ENCODE measurements at regions not wholly inside any gene's neighbourhood (a gene's known extent, or its start where the extent isn't known, plus 50 kb on each side); places are given as distances from the start of the nearest gene placed in this dataset.

DNA sequence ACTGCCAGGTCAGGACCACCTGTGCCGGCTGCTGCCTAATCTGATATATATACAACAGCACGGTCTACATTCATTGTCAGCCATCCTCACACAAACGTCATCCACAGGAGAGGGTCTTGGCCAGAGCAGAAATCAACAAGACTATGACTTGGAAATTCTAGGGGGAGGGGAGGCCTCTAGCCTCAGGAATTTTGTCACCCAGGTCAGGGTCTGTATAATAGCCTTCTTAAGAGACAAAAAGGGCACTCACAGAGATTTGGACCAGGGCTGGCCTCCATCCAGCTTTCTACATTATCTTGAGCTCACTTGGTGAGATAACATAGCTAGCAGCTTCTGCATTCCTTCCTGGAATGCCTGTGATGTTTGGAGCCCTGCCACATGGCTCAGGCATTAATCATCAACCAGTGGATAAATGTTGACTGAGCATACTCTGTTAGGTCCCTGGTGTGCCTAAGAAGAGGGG is 50.4 kb upstream of the CTIF start:
- H3K4me3 ChIP-seq (ENCODE audit: low read depth, poor library complexity, severe bottlenecking) = no peak overlapping the region
- 74 to 82% methylated on average over 3 of the region's 3 CpGs for WGBS, 2 donors
- intact Hi-C loops (cut with DNase I; ENCODE audit: low total_unique reads) = no loop called here
- TF ChIP-seq POLR2A (IDR thresholded peaks at IDR 0.05) = no peak
- no peak for TF ChIP-seq CTCF (IDR thresholded peaks at IDR 0.05)
- no peak for DNase-seq (ENCODE audit: low spot score in 2 of 2)

DNA sequence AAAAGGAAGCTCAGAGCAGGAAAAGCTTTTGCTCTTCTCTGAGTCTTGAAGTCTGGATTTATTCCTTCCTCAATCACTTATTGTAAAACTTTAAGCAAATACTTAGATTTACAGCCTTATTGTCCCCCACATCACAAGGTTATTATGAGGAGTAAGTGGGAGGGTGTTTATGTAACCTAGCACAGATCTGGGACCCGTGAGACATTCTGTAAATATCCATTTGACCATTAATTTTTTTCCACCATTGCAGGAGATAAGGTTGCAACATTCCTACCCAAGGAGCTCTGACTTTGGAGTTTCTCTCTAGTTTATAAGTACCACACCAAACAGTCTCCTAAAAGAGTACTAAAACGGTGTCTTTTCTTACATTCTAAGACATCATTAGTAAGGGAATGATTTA is 52.1 kb upstream of the CTIF start:
- intact Hi-C loops (cut with DNase I; ENCODE audit: low total_unique reads) = no loop called here
- H3K4me3 ChIP-seq (ENCODE audit: low read depth, poor library complexity, severe bottlenecking) = no peak overlapping the region
- no peak for DNase-seq (ENCODE audit: low spot score in 2 of 2)
- WGBS, 2 donors = 72 to 73% methylated on average over 2 of the region's 2 CpGs
- TF ChIP-seq CTCF (IDR thresholded peaks at IDR 0.05) (no peak), POLR2A (IDR thresholded peaks at IDR 0.05) (no peak)

DNA sequence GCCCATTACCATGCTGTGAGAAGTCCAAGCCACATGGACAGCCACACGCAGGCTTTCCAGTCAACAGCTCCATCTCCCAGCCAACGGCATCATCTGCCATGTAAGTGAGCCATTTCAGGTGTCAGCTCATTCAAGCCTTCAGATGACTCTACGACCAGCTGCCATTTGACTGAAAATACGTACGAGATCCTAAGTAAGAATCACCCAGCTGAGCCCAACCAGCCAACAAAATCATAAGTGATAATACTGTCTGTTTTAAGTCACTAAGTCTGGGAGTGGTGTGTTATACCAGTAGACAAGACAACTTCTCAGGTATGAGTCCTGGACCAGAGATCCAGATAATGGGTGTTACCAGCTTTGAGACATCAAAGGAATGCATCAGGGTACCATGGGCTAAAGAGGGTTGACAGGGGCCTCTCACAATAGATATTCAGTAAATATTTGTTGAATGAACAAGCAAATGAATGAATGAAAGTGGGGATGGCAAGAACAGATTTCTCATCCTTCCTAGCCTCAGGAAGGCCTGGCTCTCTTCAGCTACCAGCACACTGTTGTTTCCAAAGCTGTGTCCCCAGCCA is 52.9 kb upstream of the CTIF start:
- no peak for TF ChIP-seq CTCF (IDR thresholded peaks at IDR 0.05)
- no peak for TF ChIP-seq POLR2A (IDR thresholded peaks at IDR 0.05)
- 75 to 78% methylated on average over 5 of the region's 5 CpGs for WGBS, 2 donors
- intact Hi-C loops (cut with DNase I; ENCODE audit: low total_unique reads) = no loop called here
- DNase-seq (ENCODE audit: low spot score in 2 of 2) = no peak
- H3K4me3 ChIP-seq (ENCODE audit: low read depth, poor library complexity, severe bottlenecking) = no peak overlapping the region

DNA sequence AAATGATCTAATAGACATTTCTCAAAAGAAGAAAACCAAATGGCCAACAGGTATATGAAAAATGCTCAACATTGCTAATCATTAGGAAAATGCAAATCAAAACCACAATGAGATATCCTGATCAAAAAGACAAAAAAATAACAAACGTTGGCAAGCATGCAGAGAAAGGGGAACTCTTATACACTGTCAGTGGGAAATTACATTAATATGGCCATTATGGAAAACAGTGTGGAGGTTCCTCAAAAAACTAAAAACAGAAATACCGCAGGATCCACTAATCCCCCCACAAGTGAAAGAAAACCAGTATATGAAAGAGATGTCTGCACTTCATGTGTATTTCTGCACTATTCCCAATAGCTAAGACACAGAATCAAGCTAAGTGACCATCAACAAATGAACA is 57.7 kb upstream of the CTIF start:
- TF ChIP-seq POLR2A (IDR thresholded peaks at IDR 0.05) (no peak), CTCF (IDR thresholded peaks at IDR 0.05) (no peak)
- no peak for DNase-seq (ENCODE audit: low spot score in 2 of 2)
- no peak overlapping the region for H3K4me3 ChIP-seq (ENCODE audit: low read depth, poor library complexity, severe bottlenecking)
- WGBS, 2 donors = 63 to 64% methylated on average over 2 of the region's 2 CpGs
- intact Hi-C loops (cut with DNase I; ENCODE audit: low total_unique reads) = no loop called here

DNA sequence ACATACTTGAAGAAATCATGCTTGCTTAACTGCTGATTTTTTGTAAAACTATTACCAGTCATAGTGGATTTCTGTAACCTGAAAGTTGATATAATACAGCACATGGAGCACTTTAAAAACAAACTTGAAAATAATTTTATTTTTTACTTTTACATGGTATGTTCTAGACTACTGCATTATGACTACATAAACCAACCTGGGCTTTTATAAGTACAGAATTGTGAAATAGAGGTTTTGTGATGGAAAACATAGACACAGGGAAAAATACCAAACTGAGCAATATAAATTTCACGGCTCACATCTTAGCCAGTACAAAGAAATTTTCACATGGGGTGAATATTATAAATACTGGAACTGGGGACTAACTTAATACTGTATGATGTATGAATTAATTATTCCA is 59.3 kb upstream of the CTIF start:
- TF ChIP-seq CTCF (IDR thresholded peaks at IDR 0.05) = no peak
- TF ChIP-seq POLR2A (IDR thresholded peaks at IDR 0.05) = no peak
- no peak for DNase-seq (ENCODE audit: low spot score in 2 of 2)
- no peak overlapping the region for H3K4me3 ChIP-seq (ENCODE audit: low read depth, poor library complexity, severe bottlenecking)
- intact Hi-C loops (cut with DNase I; ENCODE audit: low total_unique reads) = loop anchor here (5.0 kb wide), 1 partner anchor 183 kb away; no protein-coding TSS in a partner anchor
- 87 to 92% methylated on average over 1 of the region's 1 CpG for WGBS, 2 donors

GRCh38 chr18:48477348-48477747 is 61.5 kb upstream of the CTIF start:
- TF ChIP-seq POLR2A (IDR thresholded peaks at IDR 0.05) = no peak
- TF ChIP-seq CTCF (IDR thresholded peaks at IDR 0.05) = no peak
- H3K4me3 ChIP-seq (ENCODE audit: low read depth, poor library complexity, severe bottlenecking) = no peak overlapping the region
- intact Hi-C loops (cut with DNase I; ENCODE audit: low total_unique reads) = loop anchor here (5.0 kb wide), 1 partner anchor 185 kb away; no protein-coding TSS in a partner anchor
- 69% methylated on average over 2 of the region's 2 CpGs for WGBS, 2 donors
- no peak for DNase-seq (ENCODE audit: low spot score in 2 of 2)

Measured in lower leg skin (tissue), 4 donors.